Panc1 (cell line): ENCODE measurements at regions not wholly inside any gene's neighbourhood (a gene's known extent, or its start where the extent isn't known, plus 50 kb on each side); places are given as distances from the start of the nearest gene placed in this dataset.

Experiments used
- CTCF ChIP-seq: fragments of 450-650 bp; IDR thresholded peaks from 2 replicates; pipeline ENCODE4 v1.5.1; 2017; ENCODE audit warnings: mild to moderate bottlenecking
- POLR2AphosphoS5 ChIP-seq: IDR thresholded peaks from 2 replicates; pipeline ENCODE4 v1.6.1; 2012; ENCODE audit warnings: mild to moderate bottlenecking, low read depth, low read length, moderate library complexity

GRCh38 chr7:9149499-9150082 lies 716.2 kb downstream of the NXPH1 start:
- TF ChIP-seq CTCF (no peak), POLR2AphosphoS5 (no peak)
